ENCODE measurements at regions not wholly inside any gene's neighbourhood (a gene's known extent, or its start where the extent isn't known, plus 50 kb on each side); places are given as distances from the start of the nearest gene placed in this dataset.
A peak's percentile ranks its signal among the peaks of the same experiment; 100 is the strongest.
"Not testable (repeated sequence)": the region's sequence is repeated elsewhere in the genome, so short reads cannot be mapped to it uniquely, and the experiment has no call there.

DNA sequence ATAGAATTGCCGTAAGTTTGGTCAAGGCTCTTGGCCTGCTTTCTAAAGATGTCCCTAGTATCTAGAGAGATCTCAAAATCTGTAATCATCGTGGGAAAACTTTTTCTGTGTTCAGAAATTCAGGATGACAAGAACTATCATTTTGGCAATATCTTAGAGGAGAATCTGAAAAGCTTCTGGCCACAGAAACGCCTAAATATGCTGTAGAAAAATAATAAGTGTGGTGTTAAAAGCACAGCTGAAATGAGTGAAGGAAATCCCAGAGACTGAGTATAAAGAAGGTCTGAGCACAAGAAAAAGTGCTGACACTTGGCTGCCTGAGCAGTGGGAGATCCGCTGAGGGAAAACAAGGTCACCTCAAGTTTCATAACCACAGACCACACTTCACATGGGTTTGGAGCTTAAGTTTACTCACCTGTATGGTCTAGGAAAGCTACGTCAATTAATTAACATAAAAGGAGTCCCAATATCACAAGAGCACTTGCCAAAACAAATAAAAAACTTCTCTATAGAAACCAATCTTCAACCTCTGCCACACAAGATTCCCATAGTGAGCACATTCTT is 235.2 kb upstream of the IRF2BP2 start:
- peak in 1 of 2 donors; percentile 41 for DNase-seq (ENCODE audit: low read depth in 2 of 2)

DNA sequence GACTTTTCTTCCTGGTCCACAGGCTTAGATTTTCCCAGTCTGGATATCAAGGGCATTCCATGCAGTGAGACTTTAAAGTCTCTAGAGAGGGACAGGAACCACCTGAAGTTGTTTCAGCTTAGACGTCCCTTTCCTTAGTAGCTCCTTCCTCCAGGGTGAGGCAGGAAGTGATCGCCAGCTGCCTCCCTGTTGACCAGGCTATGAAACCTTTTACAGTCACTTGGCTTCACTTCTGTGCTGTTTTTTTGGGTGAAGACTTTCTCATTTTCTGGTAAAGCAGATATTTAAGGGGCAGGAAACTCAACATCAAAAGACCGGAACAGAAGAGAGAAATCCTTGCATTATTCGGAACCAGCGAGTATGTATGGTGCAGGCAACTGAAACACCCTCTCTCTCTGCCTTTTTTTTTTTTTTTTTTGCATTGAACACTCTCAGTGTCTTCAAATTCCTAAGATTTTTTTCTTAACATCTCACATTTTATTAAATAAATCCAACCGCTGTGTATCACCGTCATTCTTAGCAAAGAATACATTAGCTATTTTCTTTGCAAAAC is 234.6 kb upstream of the IRF2BP2 start:
- DNase-seq (ENCODE audit: low read depth in 2 of 2), result no peak

DNA sequence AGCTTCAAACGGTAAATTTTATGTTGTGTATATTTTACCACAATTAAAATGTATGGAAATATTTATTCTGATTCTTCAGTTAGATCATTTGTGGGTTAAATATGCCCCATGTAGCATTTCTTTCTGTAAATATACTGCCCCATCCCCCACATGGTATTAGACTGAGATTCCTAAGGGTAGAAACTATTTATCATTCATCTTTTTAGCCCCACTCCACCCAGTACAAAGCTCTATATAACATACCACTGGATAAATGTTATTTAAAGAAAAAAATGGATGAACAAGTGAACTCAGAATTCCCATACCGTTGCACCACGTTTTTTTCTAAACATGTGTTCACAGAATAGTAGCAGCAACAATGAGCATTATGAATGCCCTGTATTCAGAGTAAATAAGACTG is 234.0 kb upstream of the IRF2BP2 start:
- no peak for DNase-seq (ENCODE audit: low read depth in 2 of 2)

DNA sequence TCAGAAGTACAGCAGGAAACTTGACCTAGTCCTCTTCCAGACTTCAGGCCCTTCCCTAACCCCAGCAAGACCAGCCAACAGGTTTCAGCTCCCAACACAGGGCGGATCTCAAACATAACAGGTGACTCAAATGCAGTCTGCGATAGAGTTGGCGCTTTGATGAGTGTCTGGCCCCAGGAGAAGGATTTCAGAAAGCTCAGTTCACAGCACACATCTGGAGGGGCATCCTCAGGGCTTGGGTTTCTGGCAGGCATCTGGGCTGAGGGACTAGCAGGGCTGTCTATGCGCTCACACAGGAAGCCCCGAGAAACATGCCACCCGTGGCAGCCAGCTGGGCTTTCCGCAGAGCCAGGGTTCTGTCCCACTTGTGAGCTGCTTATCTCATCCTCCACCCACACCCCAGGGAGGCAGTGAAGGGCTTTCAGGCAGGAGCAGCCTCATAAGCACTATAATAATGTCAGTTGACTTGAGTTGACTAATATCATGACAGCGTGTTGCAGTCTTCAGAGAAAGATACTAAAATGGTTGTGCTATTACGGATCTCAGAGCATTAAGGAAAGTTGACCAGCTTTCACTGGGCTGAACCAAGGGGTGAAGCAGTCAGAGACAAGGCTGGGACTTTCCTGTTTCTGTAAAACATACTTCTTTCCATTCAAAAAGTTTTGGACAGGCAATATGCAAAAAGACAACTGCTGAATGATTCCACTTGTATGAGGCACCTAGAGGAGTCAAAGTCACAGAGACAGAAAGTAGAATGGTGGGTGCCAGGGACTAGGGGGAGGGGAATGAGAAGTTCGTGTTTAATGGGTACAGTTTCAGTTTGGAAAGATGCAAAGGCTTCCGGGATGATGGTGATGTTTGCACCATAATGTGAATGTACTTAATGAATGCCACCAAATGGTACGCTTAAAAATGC is 233.0 kb upstream of the IRF2BP2 start:
- peak; percentile 67 to 81 for DNase-seq (ENCODE audit: low read depth in 2 of 2)

DNA sequence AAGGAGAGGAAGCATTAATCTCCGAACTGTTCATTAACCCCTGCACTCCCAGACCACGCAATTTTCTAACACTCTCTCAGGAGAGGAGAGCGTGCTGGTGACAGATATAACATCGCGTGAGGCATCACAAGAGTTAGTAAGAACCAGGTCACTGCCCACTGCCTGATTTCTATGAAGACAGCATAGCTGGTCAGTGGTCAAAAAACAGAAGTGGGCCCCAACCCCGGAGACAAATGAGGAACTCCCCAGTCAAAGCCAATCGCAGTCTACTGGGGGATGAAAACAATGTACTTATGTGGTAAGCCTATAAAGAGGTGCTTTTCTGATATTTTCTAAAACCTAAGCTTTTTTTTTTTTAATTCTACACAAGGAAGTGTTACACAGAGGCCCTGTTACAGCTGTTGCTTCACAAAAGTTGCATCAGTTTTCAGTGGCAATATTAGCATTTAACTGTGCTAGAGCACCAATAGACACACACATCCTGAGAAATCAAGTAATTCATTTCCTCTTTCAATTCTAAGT is 231.8 kb upstream of the IRF2BP2 start:
- DNase-seq (ENCODE audit: low read depth in 2 of 2), result no peak

DNA sequence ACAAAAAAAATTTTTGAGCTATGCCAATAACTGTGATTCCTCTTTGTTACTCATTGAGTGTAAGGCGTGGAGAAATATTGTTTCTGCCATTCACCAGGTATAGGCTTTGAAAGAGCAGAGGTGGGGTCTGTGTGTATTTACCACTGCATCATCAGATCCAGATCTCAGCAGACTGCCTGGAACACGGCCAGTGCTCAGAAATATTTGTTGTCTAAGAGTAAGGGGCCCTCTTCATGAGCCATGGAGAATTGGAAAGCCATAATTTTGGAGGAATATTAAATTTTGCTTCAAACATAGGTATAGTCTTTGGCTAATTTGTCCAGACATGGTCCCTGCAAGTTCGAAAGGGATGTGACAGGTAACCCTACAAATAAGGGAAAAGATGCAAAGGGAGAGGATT is 231.3 kb upstream of the IRF2BP2 start:
- no peak for DNase-seq (ENCODE audit: low read depth in 2 of 2)

DNA sequence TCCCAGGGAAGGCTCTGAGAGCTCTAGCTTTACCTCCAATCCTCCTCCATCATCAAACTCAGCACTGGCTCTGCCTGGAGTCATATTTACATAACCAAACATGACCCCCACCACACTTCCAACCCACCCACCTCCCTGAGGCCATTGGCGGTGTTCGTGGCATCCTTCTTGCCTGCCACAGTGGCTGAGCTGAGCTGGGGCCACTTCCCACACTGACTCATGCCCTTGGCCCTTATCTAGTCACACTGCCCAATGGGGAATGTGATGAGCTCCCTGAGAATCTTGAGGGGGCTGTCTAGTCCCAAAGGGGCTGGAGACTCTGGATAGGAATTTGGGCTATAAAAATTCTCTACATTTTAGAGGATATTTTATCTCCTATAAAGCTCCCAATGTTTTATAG is 230.9 kb upstream of the IRF2BP2 start:
- no peak for DNase-seq (ENCODE audit: low read depth in 2 of 2)

DNA sequence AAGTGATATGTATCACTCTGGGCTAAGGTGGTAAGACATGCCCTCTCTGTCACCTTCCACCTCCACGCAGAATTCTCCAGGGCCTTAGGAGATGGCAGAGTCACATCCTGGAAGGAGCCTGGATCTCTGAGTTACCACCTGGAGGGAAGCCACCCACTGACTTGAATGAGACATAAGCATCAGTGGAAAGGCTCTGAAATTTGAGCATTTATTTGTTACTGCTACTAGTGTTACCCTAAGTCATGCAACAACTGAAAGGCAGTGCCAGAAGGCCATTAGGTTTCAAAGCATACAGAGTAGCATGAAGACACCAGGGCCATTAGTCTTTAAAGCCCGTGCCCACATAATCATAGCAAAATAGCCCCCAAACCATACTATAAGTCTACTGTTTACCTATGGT is 230.3 kb upstream of the IRF2BP2 start:
- no peak for DNase-seq (ENCODE audit: low read depth in 2 of 2)

DNA sequence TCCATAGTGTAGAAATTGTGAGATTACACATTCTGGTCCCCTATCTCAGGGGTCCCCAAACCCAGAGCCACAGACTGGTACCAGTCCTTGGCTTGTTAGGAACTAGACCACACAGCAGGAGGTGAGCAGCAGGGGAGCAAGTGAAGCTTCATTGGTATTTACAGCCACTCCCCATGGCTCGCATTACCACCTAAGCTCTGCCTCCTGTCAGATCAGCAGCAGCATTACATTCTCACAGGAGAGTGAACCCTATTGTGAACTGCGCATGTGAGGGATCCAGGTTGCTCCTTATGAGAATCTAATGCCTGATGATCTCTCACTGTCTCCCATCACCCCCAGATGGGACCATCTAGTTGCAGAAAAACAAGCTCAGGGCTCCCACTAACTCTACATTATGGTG is 229.7 kb upstream of the IRF2BP2 start:
- no peak for DNase-seq (ENCODE audit: low read depth in 2 of 2)

DNA sequence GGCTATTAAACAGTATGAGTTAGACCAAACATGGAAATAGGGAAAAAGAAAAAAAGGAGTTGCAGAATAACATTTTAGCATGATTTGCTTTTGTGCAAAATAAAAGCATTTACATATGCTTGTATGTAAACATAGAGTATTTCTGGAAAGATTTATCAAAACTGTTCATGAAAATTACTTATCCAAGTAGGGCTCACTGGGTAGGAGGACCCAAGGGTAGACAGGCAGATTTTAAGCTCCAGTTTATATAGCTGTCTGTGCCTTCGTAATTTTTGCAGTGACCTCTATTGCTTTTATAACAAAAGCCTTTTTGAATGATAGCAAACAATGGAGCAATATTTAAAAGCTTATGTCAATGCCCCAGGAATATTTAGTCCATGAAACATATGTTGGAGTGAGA is 228.8 kb upstream of the IRF2BP2 start:
- DNase-seq (ENCODE audit: low read depth in 2 of 2), result no peak

DNA sequence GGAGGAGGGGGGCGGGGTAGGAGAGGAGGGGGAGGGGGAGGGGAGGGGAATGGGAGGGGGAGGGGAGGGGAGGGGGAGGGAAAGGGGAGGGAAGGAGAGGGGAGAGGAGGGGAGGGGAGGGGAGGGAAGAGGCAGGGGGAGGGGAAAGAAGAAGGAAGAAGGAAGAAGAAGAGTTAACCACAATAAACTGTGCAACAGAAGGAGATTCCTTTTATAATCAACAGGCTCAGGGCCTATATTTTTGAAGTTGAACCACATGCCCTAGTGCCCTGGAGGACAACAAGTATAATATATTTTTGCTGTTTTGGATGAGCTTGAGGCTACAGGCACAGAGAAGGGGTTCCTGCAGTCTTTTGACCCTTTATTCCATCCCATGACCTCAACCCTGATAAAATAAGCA is 228.2 kb upstream of the IRF2BP2 start:
- no peak for DNase-seq (ENCODE audit: low read depth in 2 of 2)

DNA sequence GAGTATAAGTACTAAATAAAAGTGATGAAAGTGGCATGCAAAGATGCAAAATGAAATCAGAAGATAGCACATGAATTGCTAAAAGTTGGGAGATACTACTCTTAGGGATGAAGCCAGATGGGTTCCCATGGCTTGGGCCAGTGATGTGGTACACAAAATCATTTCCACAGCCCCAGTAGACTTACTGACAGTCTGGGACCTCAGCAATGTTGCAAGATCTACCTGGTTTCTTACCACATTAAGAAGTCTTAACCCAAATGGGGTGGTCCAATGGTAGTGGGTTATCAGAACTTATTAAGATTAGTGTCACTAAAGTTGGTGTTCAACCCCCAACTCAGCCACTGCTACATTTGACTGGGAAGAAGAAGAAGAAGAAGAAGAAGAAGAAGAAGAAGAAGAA is 227.7 kb upstream of the IRF2BP2 start:
- no peak for DNase-seq (ENCODE audit: low read depth in 2 of 2)

DNA sequence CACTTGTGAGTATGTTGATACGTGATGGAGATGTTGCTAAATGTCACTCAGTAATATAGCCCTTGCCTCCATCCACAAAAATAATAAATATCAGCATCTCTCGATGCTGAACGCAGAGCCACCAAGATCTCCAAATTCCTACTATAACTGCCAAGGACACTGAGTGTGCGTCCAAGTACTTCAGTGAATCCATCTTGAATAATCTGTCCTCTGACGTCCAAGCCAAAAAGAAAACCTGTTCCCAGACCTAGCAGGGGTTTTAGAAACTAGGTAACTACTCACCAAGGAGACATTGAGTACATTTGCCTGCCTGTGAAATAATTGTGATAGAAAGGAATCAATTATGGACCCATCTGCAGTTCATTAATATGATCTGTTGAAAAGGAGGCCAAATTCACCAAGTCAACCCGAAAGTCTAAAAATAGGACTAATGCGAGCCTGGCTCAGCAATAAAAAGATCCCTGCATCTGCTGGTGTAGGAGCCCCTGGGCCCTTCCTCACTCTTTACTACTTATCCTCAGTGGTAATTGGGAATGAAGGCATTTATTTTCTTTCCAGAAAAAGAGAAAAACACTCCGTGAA is 226.9 kb upstream of the IRF2BP2 start:
- DNase-seq (ENCODE audit: low read depth in 2 of 2), result no peak

DNA sequence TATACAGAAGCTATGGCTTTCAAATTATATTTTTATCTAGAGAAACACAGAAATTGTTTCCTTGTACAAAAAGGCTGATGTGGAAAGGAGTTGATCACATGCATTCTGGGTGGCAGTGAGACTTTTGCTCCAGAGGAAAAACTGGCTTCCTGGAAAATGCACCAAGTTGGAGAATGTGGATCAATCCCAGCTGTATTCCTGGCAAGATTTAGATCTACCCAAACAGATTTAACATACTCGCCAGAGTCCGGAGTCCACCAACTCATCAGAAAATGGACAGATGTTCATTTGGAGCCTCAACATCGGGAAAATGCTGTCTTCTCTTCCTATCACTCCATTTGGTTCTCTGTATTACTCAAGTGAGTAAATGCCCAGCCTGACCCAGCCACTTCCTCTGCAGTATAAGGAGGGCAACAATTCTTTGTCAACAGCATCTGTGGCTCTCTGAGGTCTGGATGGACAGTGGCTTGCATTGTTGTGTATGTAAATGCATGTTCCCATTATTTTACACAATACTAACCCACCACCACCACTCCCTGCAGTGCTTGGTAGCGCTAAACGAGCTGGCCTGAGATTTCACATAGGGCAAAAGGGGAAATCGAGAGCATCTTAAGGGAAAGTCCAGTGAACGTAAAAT is 226.2 kb upstream of the IRF2BP2 start:
- no peak for DNase-seq (ENCODE audit: low read depth in 2 of 2)

DNA sequence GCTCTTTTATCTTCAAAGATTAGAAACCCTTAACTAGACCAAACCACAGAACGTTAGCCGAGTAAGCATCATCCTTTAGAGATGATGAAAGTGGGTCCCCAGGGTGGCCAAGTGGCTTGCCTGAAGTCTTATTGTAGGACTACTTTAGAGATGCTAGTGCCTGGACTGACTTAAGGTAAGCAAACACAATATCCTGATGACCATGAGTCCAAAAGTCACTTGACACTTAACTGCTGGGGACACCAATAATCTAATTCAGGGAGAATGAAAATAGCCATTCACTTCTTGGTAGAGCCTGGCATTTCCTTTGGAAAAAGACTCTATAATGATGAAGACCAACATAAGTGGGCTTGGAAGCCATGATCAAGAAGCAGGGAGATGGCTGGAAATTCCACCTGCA is 225.3 kb upstream of the IRF2BP2 start:
- no peak for DNase-seq (ENCODE audit: low read depth in 2 of 2)

DNA sequence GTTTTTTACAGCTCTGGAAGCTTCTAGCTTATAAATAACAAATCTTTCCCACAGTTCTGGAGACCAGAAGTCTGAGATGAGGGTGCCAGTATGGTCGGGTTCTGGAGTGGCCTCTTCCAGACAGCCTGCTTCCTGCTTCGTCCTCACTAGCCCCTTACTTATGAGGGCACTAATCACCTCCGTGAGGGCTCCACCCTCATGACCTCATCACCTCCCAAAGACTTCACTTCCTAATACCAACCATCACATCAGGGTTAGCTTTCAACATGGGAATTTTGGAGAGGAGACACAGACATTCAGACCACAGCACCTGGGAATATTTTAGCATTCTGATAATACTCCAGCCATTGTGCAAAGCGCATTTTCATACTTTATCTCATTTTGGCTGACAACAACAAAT is 223.7 kb upstream of the IRF2BP2 start:
- DNase-seq (ENCODE audit: low read depth in 2 of 2), result no peak

DNA sequence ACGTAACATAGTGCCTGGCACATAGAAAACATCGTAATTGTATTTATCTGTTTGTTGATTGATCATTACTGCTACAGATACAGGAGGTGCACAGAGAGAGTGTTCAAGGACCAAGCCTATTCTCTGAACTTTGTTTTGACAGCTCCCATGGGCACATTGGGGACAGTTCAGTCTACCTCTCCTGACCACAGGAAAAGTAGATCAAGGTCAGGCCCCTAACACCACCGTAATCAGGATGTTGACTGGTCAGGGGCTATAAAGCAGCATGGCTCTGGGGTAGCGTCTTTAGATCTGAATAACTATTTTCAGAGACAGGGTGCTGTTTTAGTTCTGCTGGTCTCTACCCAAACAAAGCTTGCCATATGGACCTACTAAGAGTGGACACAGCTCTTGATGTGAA is 223.1 kb upstream of the IRF2BP2 start:
- DNase-seq (ENCODE audit: low read depth in 2 of 2), result no peak

DNA sequence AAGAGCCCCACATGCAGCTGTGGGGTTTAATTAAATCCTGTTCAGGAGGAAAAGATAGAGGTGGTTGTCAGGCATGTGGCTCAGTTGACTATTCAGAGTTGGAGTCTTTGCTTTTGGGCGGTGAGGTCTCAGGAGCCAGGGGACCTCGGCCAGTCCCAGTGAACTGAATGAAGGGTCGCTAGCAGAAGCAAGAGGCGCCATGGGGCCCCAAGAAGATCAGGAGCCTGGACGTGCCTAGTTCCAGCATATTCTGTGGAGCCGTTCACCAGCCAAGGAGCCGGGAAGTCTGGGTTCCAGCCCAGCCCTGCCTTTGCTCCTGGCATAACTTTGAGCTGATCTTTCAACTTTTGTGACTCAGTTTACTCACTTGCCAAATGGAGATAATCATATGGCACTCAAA is 217.7 kb upstream of the IRF2BP2 start:
- no peak for DNase-seq (ENCODE audit: low read depth in 2 of 2)

DNA sequence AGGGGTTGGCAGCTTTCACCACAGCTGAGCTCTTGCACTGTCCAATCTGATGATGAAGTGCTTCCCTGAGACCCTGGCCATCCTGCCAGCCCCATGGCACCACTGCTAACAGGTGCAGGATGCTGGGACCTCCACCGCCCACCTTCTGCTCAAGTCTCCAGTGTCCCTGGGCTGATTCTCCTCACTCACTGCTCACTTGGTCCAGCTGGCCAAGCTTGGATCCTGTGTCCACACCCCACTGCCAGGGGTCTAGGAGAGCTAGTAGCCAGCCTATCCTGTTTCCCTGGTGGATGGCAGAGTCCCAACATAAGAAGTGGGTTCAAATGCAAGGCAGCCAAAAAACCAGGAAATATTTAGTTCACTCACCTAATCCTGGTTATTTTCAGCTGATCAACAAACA is 217.2 kb upstream of the IRF2BP2 start:
- DNase-seq (ENCODE audit: low read depth in 2 of 2), result no peak

DNA sequence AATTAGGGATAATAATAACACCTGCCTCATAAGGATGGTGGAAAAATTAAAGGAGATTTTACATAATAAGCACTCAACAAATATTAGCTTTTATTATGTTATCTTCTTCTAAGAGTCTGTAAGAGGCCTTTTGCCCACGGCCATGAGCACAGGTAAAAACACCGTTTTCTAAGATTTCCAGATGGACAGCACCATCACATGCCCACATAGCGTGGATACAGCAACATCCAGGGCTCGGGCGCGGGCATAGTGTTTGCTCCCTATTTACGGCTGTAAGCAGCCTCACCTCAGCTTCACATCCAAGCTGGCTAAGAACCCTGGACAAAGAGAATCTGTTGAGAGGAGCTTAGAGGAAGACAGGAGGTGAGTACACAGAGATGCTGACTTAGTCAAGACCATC is 216.4 kb upstream of the IRF2BP2 start:
- DNase-seq (ENCODE audit: low read depth in 2 of 2), result no peak

DNA sequence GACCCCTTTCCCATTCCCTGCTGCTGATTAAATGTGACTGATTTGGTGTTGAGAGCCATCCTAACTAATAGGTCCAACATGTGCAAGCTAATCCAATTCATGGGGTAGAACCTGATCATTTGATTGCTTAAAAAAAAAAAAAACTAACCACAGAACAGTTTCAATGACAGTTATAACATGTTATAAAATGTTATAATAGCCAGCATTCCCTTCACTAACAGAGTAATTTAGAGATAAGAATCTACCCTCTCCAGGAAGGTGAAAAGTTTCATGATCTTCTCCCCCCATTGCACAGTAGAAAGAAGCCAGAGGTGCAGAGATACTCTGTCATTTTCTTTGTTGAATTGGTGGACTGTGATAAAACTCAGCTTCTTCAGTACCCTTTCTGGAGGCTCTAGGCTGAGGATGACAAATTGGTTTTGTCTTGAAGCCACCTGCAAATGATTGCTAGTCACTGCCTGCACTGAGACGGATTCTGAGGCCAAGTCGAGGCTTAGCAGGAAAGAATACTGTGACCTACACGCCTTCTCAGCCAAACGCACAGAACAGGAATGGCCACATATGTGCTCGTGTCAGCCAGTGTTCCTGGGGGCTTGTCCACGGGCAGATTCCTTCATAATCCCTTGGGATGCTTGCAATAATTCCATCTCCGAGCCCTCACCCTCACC is 215.7 kb upstream of the IRF2BP2 start:
- DNase-seq (ENCODE audit: low read depth in 2 of 2), result no peak

DNA sequence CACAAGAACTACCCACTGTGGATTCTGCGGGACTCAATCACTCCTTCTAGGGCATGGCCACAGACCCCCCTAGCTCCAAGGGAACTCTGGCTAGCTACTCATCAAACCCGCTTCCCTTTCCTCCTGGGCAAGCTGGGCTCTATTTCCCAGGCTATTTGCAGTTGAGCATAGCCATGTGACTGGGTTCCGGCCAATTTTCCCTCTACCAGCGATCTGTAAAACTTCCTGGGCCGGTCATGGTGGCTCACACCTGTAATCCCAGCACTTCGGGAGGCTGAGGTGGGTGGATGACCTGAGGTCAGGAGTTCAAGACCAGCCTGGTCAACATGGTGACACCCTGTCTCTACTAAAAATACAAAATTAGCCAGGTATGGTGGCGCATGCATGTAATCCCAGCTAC is 214.9 kb upstream of the IRF2BP2 start:
- not testable (repeated sequence) for DNase-seq (ENCODE audit: low read depth in 2 of 2)
